SU-DHL-6 (cell line): ENCODE measurements at regions not wholly inside any gene's neighbourhood (a gene's known extent, or its start where the extent isn't known, plus 50 kb on each side); places are given as distances from the start of the nearest gene placed in this dataset.

Experiments
- H2AFZ ChIP-seq: fragments of 200-600 bp; sonication (generic); 2 replicates; pipeline ENCODE4 v1.6.1; 2014; ENCODE audit warnings: low read depth, mild to moderate bottlenecking, moderate library complexity, mixed read lengths, antibody characterized with exemption, low read length; ENCODE audit not compliant: severe bottlenecking
- H3F3A ChIP-seq: fragments of 200-600 bp; shearing (Covaris generic); 2 replicates; pipeline ENCODE4 v1.6.0; 2016; ENCODE audit warnings: antibody characterized with exemption, mild to moderate bottlenecking; ENCODE audit not compliant: insufficient read depth
- H3K27ac ChIP-seq: fragments of 200-600 bp; sonication (generic); 2 replicates; pipeline ENCODE4 v1.5.1; 2016; ENCODE audit warnings: low read depth, mild to moderate bottlenecking, low read length, moderate library complexity, mixed read lengths
- H3K27me3 ChIP-seq: fragments of 200-600 bp; sonication (generic), shearing (Covaris generic); 2 replicates; pipeline ENCODE4 v1.6.0; 2014; ENCODE audit warnings: mild to moderate bottlenecking, low read length
- H3K36me3 ChIP-seq: fragments of 200-600 bp; sonication (generic); 2 replicates; pipeline ENCODE4 v1.6.1; 2014; ENCODE audit warnings: mild to moderate bottlenecking, low read length, mixed read lengths
- H3K4me2 ChIP-seq: fragments of 300-600, 200-600 bp; shearing (Covaris generic), sonication (generic); 2 replicates; pipeline ENCODE4 v1.6.0; 2014; ENCODE audit warnings: low read length, low read depth, mild to moderate bottlenecking; ENCODE audit not compliant: poor library complexity, severe bottlenecking
- H3K4me3 ChIP-seq: fragments of 200-600 bp; sonication (generic); 2 replicates; pipeline ENCODE4 v1.5.1; 2014; ENCODE audit warnings: antibody characterized with exemption, low read length, mild to moderate bottlenecking, mixed read lengths; ENCODE audit not compliant: insufficient read depth, poor library complexity, severe bottlenecking
- H3K79me2 ChIP-seq: fragments of 200-600 bp; sonication (generic); 2 replicates; pipeline ENCODE4 v1.6.1; 2014; ENCODE audit warnings: mild to moderate bottlenecking, low read length, moderate library complexity; ENCODE audit not compliant: insufficient read depth
- H3K9ac ChIP-seq: fragments of 200-600 bp; sonication (generic); 2 replicates; pipeline ENCODE4 v1.7.0; 2014; ENCODE audit warnings: mild to moderate bottlenecking, low read length
- H3K9me2 ChIP-seq: fragments of 200-600 bp; sonication (generic); replicated peaks from 2 replicates; pipeline ENCODE4 v1.6.1; 2014; ENCODE audit warnings: low read length; ENCODE audit not compliant: insufficient read depth
- H3K9me3 ChIP-seq: fragments of 200-600 bp; sonication (generic); 2 replicates; pipeline ENCODE4 v1.6.1; 2014; ENCODE audit warnings: low read length, mixed read lengths; ENCODE audit not compliant: insufficient read depth
- H4K20me1 ChIP-seq: fragments of 200-600 bp; sonication (generic); 2 replicates; pipeline ENCODE4 v1.6.1; 2014; ENCODE audit warnings: low read depth, mild to moderate bottlenecking, antibody characterized with exemption, low read length, moderate library complexity, mixed read lengths
- EZH2phosphoT487 ChIP-seq: fragments of 200-600 bp; sonication (generic), shearing (Covaris generic); conservative IDR thresholded peaks from 2 replicates; pipeline ENCODE4 v1.6.1; 2018; ENCODE audit warnings: mild to moderate bottlenecking, antibody characterized with exemption, low read length, moderate library complexity, mixed read lengths
- TF ChIP-seq, protein P1 (sequence below): fragments of 200-600 bp; sonication (generic); IDR thresholded peaks from one replicate; pipeline ENCODE4 v1.5.1; 2017; ENCODE audit warnings: antibody characterized with exemption, mild to moderate bottlenecking, low read length, moderate library complexity; ENCODE audit not compliant: insufficient read depth, poor library complexity, severe bottlenecking

DNA sequence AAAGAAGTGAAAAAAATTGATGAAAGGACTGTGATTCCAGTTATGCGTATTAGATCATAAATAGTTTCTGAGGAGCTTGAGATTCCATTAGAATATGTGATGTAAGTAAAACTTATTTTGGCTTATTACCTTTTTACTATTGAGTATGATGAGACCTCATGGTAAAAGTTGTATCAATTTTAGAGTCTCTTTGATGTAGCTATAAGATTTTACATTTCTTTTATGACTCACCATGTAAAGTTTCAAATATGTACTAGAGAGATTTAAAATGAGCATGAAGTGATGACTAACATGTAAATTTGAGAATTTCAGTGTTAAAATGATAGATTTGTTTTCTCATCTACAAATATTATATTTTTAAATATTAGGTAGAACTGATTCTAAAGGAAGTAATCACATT lies 276.5 kb downstream of the OTUD1 start:
- no peaks in the 10 kb centered on the region for H3K27me3 ChIP-seq
- H3K9me2 ChIP-seq: no peaks in the 10 kb centered on the region
- H3K27ac ChIP-seq: no peak overlapping the region
- H3K4me3 ChIP-seq: no peak overlapping the region
- no peak overlapping the region for H2AFZ ChIP-seq
- no peaks in the 10 kb centered on the region for H4K20me1 ChIP-seq
- TF ChIP-seq, protein P1, sequence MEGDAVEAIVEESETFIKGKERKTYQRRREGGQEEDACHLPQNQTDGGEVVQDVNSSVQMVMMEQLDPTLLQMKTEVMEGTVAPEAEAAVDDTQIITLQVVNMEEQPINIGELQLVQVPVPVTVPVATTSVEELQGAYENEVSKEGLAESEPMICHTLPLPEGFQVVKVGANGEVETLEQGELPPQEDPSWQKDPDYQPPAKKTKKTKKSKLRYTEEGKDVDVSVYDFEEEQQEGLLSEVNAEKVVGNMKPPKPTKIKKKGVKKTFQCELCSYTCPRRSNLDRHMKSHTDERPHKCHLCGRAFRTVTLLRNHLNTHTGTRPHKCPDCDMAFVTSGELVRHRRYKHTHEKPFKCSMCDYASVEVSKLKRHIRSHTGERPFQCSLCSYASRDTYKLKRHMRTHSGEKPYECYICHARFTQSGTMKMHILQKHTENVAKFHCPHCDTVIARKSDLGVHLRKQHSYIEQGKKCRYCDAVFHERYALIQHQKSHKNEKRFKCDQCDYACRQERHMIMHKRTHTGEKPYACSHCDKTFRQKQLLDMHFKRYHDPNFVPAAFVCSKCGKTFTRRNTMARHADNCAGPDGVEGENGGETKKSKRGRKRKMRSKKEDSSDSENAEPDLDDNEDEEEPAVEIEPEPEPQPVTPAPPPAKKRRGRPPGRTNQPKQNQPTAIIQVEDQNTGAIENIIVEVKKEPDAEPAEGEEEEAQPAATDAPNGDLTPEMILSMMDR: no peak
- TF ChIP-seq EZH2phosphoT487: no peak
- H3K4me2 ChIP-seq: no peak overlapping the region
- H3F3A ChIP-seq: no peaks in the 10 kb centered on the region
- no peak overlapping the region for H3K9ac ChIP-seq
- no peaks in the 10 kb centered on the region for H3K36me3 ChIP-seq
- H3K9me3 ChIP-seq: no peaks in the 10 kb centered on the region
- H3K79me2 ChIP-seq: no peaks in the 10 kb centered on the region

DNA sequence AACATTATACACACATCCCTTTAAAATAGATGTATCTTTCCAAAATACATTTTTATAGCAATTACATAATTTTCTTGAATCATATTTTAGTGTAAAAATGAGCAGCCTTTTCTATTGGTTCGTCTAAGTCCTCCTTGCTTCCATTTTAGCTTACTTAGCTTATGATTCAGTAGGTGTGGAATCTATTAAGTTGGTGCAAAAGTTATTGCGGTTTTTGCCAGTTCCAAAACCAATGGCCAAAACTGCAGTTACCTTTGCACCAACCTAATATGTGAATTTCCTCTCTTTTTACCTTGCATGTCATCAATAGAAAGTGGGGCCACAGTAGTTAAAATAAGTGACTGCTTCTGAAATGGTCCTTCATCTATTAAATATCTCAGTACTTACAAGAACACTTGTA lies 279.0 kb downstream of the OTUD1 start:
- Histone ChIP-seq H3K4me2 (no peak overlapping the region), H3K9me3 (no peaks in the 10 kb centered on the region), H3K9ac (no peak overlapping the region), H3K9me2 (no peaks in the 10 kb centered on the region), H3K79me2 (no peaks in the 10 kb centered on the region), H2AFZ (no peak overlapping the region), H3K36me3 (no peaks in the 10 kb centered on the region), H4K20me1 (no peaks in the 10 kb centered on the region), H3K4me3 (no peak overlapping the region), H3K27me3 (no peaks in the 10 kb centered on the region), H3F3A (no peaks in the 10 kb centered on the region), H3K27ac (no peak overlapping the region)
- no peak for TF ChIP-seq EZH2phosphoT487
- TF ChIP-seq, protein P1: no peak

DNA sequence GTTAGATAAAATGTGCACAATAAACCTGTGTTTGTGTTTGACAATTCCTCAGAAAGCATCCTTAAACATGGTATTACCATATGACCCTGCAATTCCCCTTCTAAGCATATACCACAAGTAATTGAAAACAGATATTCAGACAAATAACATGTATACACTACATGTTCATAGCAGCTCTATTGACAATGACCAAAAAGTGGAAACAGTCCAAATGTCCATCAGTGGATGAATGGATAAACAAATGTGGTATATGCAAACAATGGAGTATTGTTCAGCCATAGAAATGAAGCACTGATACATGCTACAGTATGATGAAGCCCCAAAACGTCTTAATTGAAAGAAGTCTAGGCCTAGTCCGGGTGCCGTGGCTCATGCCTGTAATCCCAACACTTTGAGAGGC lies 280.1 kb downstream of the OTUD1 start:
- no peak overlapping the region for H3K9ac ChIP-seq
- no peaks in the 10 kb centered on the region for H3K79me2 ChIP-seq
- TF ChIP-seq EZH2phosphoT487: no peak
- TF ChIP-seq, protein P1: no peak
- no peaks in the 10 kb centered on the region for H3K9me2 ChIP-seq
- no peak overlapping the region for H3K27ac ChIP-seq
- H3K4me3 ChIP-seq: no peak overlapping the region
- no peaks in the 10 kb centered on the region for H4K20me1 ChIP-seq
- no peaks in the 10 kb centered on the region for H3F3A ChIP-seq
- H3K27me3 ChIP-seq: no peaks in the 10 kb centered on the region
- H3K4me2 ChIP-seq: no peak overlapping the region
- no peaks in the 10 kb centered on the region for H3K36me3 ChIP-seq
- H3K9me3 ChIP-seq: no peaks in the 10 kb centered on the region
- H2AFZ ChIP-seq: no peak overlapping the region

DNA sequence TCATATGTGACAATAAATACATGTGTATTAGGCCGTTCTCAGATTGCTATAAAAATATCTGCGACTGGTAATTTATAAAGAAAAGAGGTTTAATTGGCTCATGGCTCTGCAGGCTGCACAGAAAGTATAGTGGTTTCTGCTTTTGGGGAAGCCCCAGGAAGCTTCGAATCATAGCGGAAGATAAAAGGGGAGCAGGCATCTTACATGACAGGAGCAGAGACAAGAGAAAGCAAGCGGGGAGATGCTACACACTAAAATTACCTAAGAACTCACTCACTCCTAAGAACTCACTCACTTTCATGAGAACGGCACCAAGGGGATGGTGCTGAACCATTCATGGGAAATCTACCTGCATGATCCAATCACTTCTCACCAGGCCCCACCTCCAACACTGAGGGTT lies 284.9 kb downstream of the OTUD1 start:
- no peaks in the 10 kb centered on the region for H3F3A ChIP-seq
- H2AFZ ChIP-seq: no peak overlapping the region
- no peak overlapping the region for H3K9ac ChIP-seq
- no peaks in the 10 kb centered on the region for H3K9me2 ChIP-seq
- no peaks in the 10 kb centered on the region for H3K27me3 ChIP-seq
- no peak overlapping the region for H3K27ac ChIP-seq
- no peaks in the 10 kb centered on the region for H3K36me3 ChIP-seq
- no peak overlapping the region for H3K4me2 ChIP-seq
- H3K9me3 ChIP-seq: no peaks in the 10 kb centered on the region
- no peak overlapping the region for H3K4me3 ChIP-seq
- no peaks in the 10 kb centered on the region for H4K20me1 ChIP-seq
- no peak for TF ChIP-seq EZH2phosphoT487
- TF ChIP-seq, protein P1: no peak
- no peaks in the 10 kb centered on the region for H3K79me2 ChIP-seq
